PC-9 (cell line): ENCODE measurements at regions not wholly inside any gene's neighbourhood (a gene's known extent, or its start where the extent isn't known, plus 50 kb on each side); places are given as distances from the start of the nearest gene placed in this dataset.
"Not testable (repeated sequence)": the region's sequence is repeated elsewhere in the genome, so short reads cannot be mapped to it uniquely, and the experiment has no call there.

ENCODE experiments used
- BruUV-seq: library from RNA; stranded (reverse); fragments of 400-500 nt; replicated peaks from 2 replicates; lab custom pipeline; 2021; lab: Mats Ljungman, UMichigan
- CTCF ChIA-PET: fragments of 300-600 bp; sonication (Branson Sonifier 250); formaldehyde crosslinking; loops from one replicate; lab custom pipeline; 2022; ENCODE audit warnings: antibody characterized with exemption; lab: Charles Lee
- POLR2A ChIA-PET: fragments of 300-600 bp; sonication (Branson Sonifier 250); formaldehyde crosslinking; loops from one replicate; lab custom pipeline; 2022; ENCODE audit warnings: antibody characterized with exemption; ENCODE audit not compliant: unreplicated experiment; lab: Charles Lee
- DNase-seq, 2 experiments: peaks; one replicate each; pipeline versions ENCODE4 v3.0.0 to v3.0.0-alpha.2; 2015 to 2022; ENCODE audit warnings: mixed read lengths in 1 of 2
- H2AFZ ChIP-seq: fragments of 200-600 bp; sonication (generic); 2 replicates; pipeline ENCODE4 v1.8.1; 2017; ENCODE audit warnings: antibody characterized with exemption
- H3F3A ChIP-seq: fragments of 200-600 bp; sonication (generic); 2 replicates; pipeline ENCODE4 v1.8.1; 2017; ENCODE audit warnings: antibody characterized with exemption, mild to moderate bottlenecking, low read depth; ENCODE audit not compliant: insufficient read depth
- H3K27ac ChIP-seq: fragments of 200-600 bp; sonication (generic); 2 replicates; pipeline ENCODE4 v1.6.1; 2016; ENCODE audit warnings: mixed run types
- H3K27me3 ChIP-seq: fragments of 200-600 bp; sonication (generic); 2 replicates; pipeline ENCODE4 v1.6.1; 2016; ENCODE audit warnings: low read depth, mixed run types; ENCODE audit not compliant: insufficient read depth
- H3K36me3 ChIP-seq: fragments of 200-600 bp; sonication (generic); 2 replicates; pipeline ENCODE4 v1.6.1; 2016; ENCODE audit warnings: low read depth, mixed run types
- H3K4me1 ChIP-seq: fragments of 200-600 bp; sonication (generic); replicated peaks from 2 replicates; pipeline ENCODE4 v1.6.1; 2016; ENCODE audit warnings: mixed run types; ENCODE audit not compliant: insufficient read depth
- H3K4me2 ChIP-seq: fragments of 200-600 bp; sonication (generic); 2 replicates; pipeline ENCODE4 v1.6.1; 2017; ENCODE audit warnings: mixed run types
- H3K4me3 ChIP-seq: fragments of 200-600 bp; sonication (generic); 2 replicates; pipeline ENCODE4 v1.6.1; 2016; ENCODE audit warnings: mixed run types
- H3K79me2 ChIP-seq: fragments of 200-600 bp; sonication (generic); 2 replicates; pipeline ENCODE4 v1.6.1; 2017; ENCODE audit warnings: low read depth, mixed run types
- H3K9me2 ChIP-seq: fragments of 200-600 bp; sonication (generic); 2 replicates; pipeline ENCODE4 v1.8.1; 2017; ENCODE audit warnings: mild to moderate bottlenecking; ENCODE audit not compliant: insufficient read depth
- H3K9me3 ChIP-seq: fragments of 200-600 bp; sonication (generic); 2 replicates; pipeline ENCODE4 v1.8.1; 2016; ENCODE audit warnings: low read depth; ENCODE audit not compliant: insufficient read depth
- H4K20me1 ChIP-seq: fragments of 200-600 bp; sonication (generic); 2 replicates; pipeline ENCODE4 v1.8.1; 2017; ENCODE audit not compliant: insufficient read depth
- CTCF ChIP-seq: fragments of 200-600 bp; sonication (generic); conservative IDR thresholded peaks from 2 replicates; pipeline ENCODE4 v1.6.1; 2017; ENCODE audit warnings: mixed run types, antibody characterized with exemption, mild to moderate bottlenecking, moderate library complexity
- EZH2 ChIP-seq: fragments of 200-600 bp; sonication (generic); IDR thresholded peaks from 2 replicates; pipeline ENCODE4 v1.8.0; 2017; ENCODE audit warnings: antibody characterized with exemption, low read depth
- intact Hi-C: fragments of 100-400 bp; cut with micrococcal nuclease; formaldehyde crosslinking; loops from one replicate; pipeline ENCODE4 v1.10.0; 2022; ENCODE audit not compliant: unreplicated experiment

GRCh38 chr17:33875973-33876372 lies 379.1 kb upstream of the CCL2 start:
- no peak overlapping the region for H2AFZ ChIP-seq
- ChIA-PET POLR2A (no interaction called here), CTCF (no interaction called here)
- H3K9me2 ChIP-seq = no peaks in the 10 kb centered on the region
- intact Hi-C loops = no loop called here
- no peaks in the 10 kb centered on the region for H3K36me3 ChIP-seq
- H3K27me3 ChIP-seq = peaks cover 11% of the 10 kb centered on the region
- H3K9me3 ChIP-seq = no peaks in the 10 kb centered on the region
- H3F3A ChIP-seq = no peaks in the 10 kb centered on the region
- H3K4me1 ChIP-seq = no peaks in the 10 kb centered on the region; the same call in 1 of the 2 replicates
- H3K27ac ChIP-seq = no peak overlapping the region
- H3K4me3 ChIP-seq = no peak overlapping the region
- no peak overlapping the region for H3K4me2 ChIP-seq
- H3K79me2 ChIP-seq = no peaks in the 10 kb centered on the region
- no TSS peak for BruUV-seq
- TF ChIP-seq EZH2 (no peak), CTCF (no peak)
- H4K20me1 ChIP-seq = no peaks in the 10 kb centered on the region
- DNase-seq = no peak

GRCh38 chr17:33882273-33882672 lies 372.8 kb upstream of the CCL2 start:
- H3K27ac ChIP-seq, H3K79me2 ChIP-seq, H3K4me2 ChIP-seq, H3K4me3 ChIP-seq, H2AFZ ChIP-seq, H4K20me1 ChIP-seq, H3K4me1 ChIP-seq, POLR2A ChIA-PET, H3K9me2 ChIP-seq, BruUV-seq, CTCF ChIA-PET, H3K9me3 ChIP-seq, H3F3A ChIP-seq, H3K36me3 ChIP-seq, DNase-seq, intact Hi-C loops: not testable (repeated sequence)
- H3K27me3 ChIP-seq = peaks cover 14% of the 10 kb centered on the region

GRCh38 chr17:33882677-33883076 lies 372.4 kb upstream of the CCL2 start:
- H3K36me3 ChIP-seq, BruUV-seq, H3K27ac ChIP-seq, H3F3A ChIP-seq, H3K4me1 ChIP-seq, CTCF ChIA-PET, H3K9me3 ChIP-seq, H4K20me1 ChIP-seq, H3K79me2 ChIP-seq, H3K4me3 ChIP-seq, DNase-seq, H3K4me2 ChIP-seq, H2AFZ ChIP-seq, POLR2A ChIA-PET, H3K9me2 ChIP-seq, intact Hi-C loops: not testable (repeated sequence)
- H3K27me3 ChIP-seq = peaks cover 14% of the 10 kb centered on the region

- Histone ChIP-seq H4K20me1 (no peaks in the 10 kb centered on the region), H3K4me3 (no peak overlapping the region), H3K4me2 (no peak overlapping the region), H3K27me3 (peaks cover 10% of the 10 kb centered on the region; the same call in 1 of the 2 replicates), H3F3A (no peaks in the 10 kb centered on the region), H3K79me2 (no peaks in the 10 kb centered on the region), H3K9me2 (no peaks in the 10 kb centered on the region), H3K4me1 (no peaks in the 10 kb centered on the region), H2AFZ (no peak overlapping the region), H3K9me3 (no peaks in the 10 kb centered on the region), H3K27ac (no peak overlapping the region), H3K36me3 (no peaks in the 10 kb centered on the region)
- DNase-seq = no peak
- ChIA-PET POLR2A (no interaction called here), CTCF (no interaction called here)
- intact Hi-C loops = no loop called here
- TF ChIP-seq EZH2 (no peak), CTCF (no peak)
- BruUV-seq = no TSS peak
These were observed 366.6 kb upstream of the CCL2 start for GRCh38 chr17:33888455-33888854.
